Cerebellar nuclear complex (tissue), 1 donor: ENCODE measurements at regions not wholly inside any gene's neighbourhood (a gene's known extent, or its start where the extent isn't known, plus 50 kb on each side); places are given as distances from the start of the nearest gene placed in this dataset.

Source experiments
- DNase-seq, 2 experiments: peaks; one replicate each; lab custom pipeline; 2025; lab: John Stamatoyannopoulos, UW

GRCh38 chr10:133035952-133036351, 51.8 kb upstream of the ADGRA1 start:
- DNase-seq, result no peak

GRCh38 chr10:133034762-133035161, 53.0 kb upstream of the ADGRA1 start:
- no peak for DNase-seq

- peak in 1 of 2 experiments; percentile 46 for DNase-seq
Measured at GRCh38 chr10:133034092-133034491, 53.6 kb upstream of the ADGRA1 start.

GRCh38 chr10:133033742-133034048, 54.0 kb upstream of the ADGRA1 start:
- no peak for DNase-seq

GRCh38 chr10:133032976-133033741, 54.6 kb upstream of the ADGRA1 start:
- no peak for DNase-seq

GRCh38 chr10:133032231-133032630, 55.5 kb upstream of the ADGRA1 start:
- DNase-seq, result no peak

GRCh38 chr10:133031541-133032125, 56.1 kb upstream of the ADGRA1 start:
- no peak for DNase-seq

- no peak for DNase-seq
Measured at GRCh38 chr10:133030781-133031180, 56.9 kb upstream of the ADGRA1 start.

GRCh38 chr10:133030126-133030525, 57.6 kb upstream of the ADGRA1 start:
- DNase-seq, result no peak

- no peak for DNase-seq
Measured at GRCh38 chr10:133028956-133029355, 58.8 kb upstream of the ADGRA1 start.

GRCh38 chr10:133028158-133028557, 59.6 kb upstream of the ADGRA1 start:
- no peak for DNase-seq

- DNase-seq, result no peak
Measured at GRCh38 chr10:133027482-133027881, 60.2 kb upstream of the ADGRA1 start.

GRCh38 chr10:133026726-133027395, 60.9 kb upstream of the ADGRA1 start:
- DNase-seq, result no peak

GRCh38 chr10:133026171-133026570, 61.6 kb upstream of the ADGRA1 start:
- no peak for DNase-seq

- no peak for DNase-seq
Measured at GRCh38 chr10:133025558-133026090, 62.1 kb upstream of the ADGRA1 start.

GRCh38 chr10:133024704-133025557, 62.8 kb upstream of the ADGRA1 start:
- DNase-seq, result no peak

- no peak for DNase-seq
Measured at GRCh38 chr10:133023216-133023843, 64.4 kb upstream of the ADGRA1 start.

- DNase-seq, result no peak
Measured at GRCh38 chr10:133022776-133023100, 65.0 kb upstream of the ADGRA1 start.

GRCh38 chr10:133021963-133022775, 65.6 kb upstream of the ADGRA1 start:
- no peak for DNase-seq

GRCh38 chr10:133021116-133021962, 66.4 kb upstream of the ADGRA1 start:
- DNase-seq, result peak in 1 of 2 experiments; percentile 32
